ENCODE measurements at regions not wholly inside any gene's neighbourhood (a gene's known extent, or its start where the extent isn't known, plus 50 kb on each side); places are given as distances from the start of the nearest gene placed in this dataset.

GRCh38 chr2:129008055-129008880 lies 689.6 kb upstream of the HS6ST1 start:
- Mint-ChIP-seq H3K4me1 (no peaks in the 10 kb centered on the region), H3K36me3 (no peaks in the 10 kb centered on the region), H3K27ac (no peak overlapping the region), H3K4me3 (no peak overlapping the region), H3K27me3 (ENCODE audit: low read depth) (peaks cover 3% of the 10 kb centered on the region), H3K9me3 (peaks cover 9% of the 10 kb centered on the region)
- DNase-seq (ENCODE audit: low spot score) (no peak), ATAC-seq (no peak)
- TF ChIP-seq E2F5 (CRISPR knock-in tag; IDR thresholded peaks at IDR 0.05) (no peak), TP53 (CRISPR knock-in tag; IDR thresholded peaks at IDR 0.05) (no peak), NR3C1 (CRISPR knock-in tag; conservative IDR thresholded peaks at IDR 0.05; ENCODE audit: low read depth) (no peak), FOXJ3 (CRISPR knock-in tag; IDR thresholded peaks at IDR 0.05; ENCODE audit: borderline replicate concordance) (no peak), IRF2 (CRISPR knock-in tag; IDR thresholded peaks at IDR 0.05; ENCODE audit: borderline replicate concordance, low read depth) (no peak), TEAD1 (CRISPR knock-in tag; IDR thresholded peaks at IDR 0.05) (no peak), CREB1 (CRISPR knock-in tag; IDR thresholded peaks at IDR 0.05) (no peak), ZNF423 (CRISPR knock-in tag; IDR thresholded peaks at IDR 0.05) (no peak)
- TF ChIP-seq, protein P1, sequence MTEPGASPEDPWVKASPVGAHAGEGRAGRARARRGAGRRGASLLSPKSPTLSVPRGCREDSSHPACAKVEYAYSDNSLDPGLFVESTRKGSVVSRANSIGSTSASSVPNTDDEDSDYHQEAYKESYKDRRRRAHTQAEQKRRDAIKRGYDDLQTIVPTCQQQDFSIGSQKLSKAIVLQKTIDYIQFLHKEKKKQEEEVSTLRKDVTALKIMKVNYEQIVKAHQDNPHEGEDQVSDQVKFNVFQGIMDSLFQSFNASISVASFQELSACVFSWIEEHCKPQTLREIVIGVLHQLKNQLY (CRISPR knock-in tag; IDR thresholded peaks at IDR 0.05), result no peak
- TF ChIP-seq, protein P2, sequence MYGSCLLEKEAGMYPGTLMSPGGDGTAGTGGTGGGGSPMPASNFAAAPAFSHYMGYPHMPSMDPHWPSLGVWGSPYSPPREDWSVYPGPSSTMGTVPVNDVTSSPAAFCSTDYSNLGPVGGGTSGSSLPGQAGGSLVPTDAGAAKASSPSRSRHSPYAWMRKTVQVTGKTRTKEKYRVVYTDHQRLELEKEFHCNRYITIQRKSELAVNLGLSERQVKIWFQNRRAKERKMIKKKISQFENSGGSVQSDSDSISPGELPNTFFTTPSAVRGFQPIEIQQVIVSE (CRISPR knock-in tag; IDR thresholded peaks at IDR 0.05; ENCODE audit: borderline replicate concordance), result no peak
- TF ChIP-seq, protein P3, sequence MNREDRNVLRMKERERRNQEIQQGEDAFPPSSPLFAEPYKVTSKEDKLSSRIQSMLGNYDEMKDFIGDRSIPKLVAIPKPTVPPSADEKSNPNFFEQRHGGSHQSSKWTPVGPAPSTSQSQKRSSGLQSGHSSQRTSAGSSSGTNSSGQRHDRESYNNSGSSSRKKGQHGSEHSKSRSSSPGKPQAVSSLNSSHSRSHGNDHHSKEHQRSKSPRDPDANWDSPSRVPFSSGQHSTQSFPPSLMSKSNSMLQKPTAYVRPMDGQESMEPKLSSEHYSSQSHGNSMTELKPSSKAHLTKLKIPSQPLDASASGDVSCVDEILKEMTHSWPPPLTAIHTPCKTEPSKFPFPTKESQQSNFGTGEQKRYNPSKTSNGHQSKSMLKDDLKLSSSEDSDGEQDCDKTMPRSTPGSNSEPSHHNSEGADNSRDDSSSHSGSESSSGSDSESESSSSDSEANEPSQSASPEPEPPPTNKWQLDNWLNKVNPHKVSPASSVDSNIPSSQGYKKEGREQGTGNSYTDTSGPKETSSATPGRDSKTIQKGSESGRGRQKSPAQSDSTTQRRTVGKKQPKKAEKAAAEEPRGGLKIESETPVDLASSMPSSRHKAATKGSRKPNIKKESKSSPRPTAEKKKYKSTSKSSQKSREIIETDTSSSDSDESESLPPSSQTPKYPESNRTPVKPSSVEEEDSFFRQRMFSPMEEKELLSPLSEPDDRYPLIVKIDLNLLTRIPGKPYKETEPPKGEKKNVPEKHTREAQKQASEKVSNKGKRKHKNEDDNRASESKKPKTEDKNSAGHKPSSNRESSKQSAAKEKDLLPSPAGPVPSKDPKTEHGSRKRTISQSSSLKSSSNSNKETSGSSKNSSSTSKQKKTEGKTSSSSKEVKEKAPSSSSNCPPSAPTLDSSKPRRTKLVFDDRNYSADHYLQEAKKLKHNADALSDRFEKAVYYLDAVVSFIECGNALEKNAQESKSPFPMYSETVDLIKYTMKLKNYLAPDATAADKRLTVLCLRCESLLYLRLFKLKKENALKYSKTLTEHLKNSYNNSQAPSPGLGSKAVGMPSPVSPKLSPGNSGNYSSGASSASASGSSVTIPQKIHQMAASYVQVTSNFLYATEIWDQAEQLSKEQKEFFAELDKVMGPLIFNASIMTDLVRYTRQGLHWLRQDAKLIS (CRISPR knock-in tag; IDR thresholded peaks at IDR 0.05; ENCODE audit: borderline replicate concordance), result no peak
- ChIA-PET CTCF (no interaction called here), POLR2A (no interaction called here)

GRCh38 chr2:129008881-129009554 lies 690.4 kb upstream of the HS6ST1 start:
- POLR2A ChIA-PET, result no interaction called here
- CTCF ChIA-PET, result no interaction called here

More at GRCh38 chr2:129008881-129009554, 690.4 kb upstream of the HS6ST1 start:
- Mint-ChIP-seq H3K27ac (no peak overlapping the region), H3K36me3 (no peaks in the 10 kb centered on the region), H3K27me3 (ENCODE audit: low read depth) (peaks cover 3% of the 10 kb centered on the region), H3K4me3 (no peak overlapping the region), H3K4me1 (no peaks in the 10 kb centered on the region), H3K9me3 (peaks cover 9% of the 10 kb centered on the region)
- TF ChIP-seq ERG (CRISPR knock-in tag; IDR thresholded peaks at IDR 0.05), result no peak
- DNase-seq (ENCODE audit: low spot score), result no peak
- no peak for ATAC-seq
